Gastrocnemius medialis (tissue), 4 donors: ENCODE measurements at regions not wholly inside any gene's neighbourhood (a gene's known extent, or its start where the extent isn't known, plus 50 kb on each side); places are given as distances from the start of the nearest gene placed in this dataset.

ENCODE experiments used
- CTCF ChIP-seq, 5 experiments: fragments of 450-650 bp in 3 of 5; fragments of 200-600 bp in 2 of 5; sonication (generic) in 2 of 5; IDR thresholded peaks in 4 of 5; conservative IDR thresholded peaks in 1 of 5; 1 replicate in 4 of 5; 2 replicates in 1 of 5; pipeline ENCODE4 v1.5.1; 2016 to 2019; ENCODE audit warnings: antibody characterized with exemption in 5 of 5, mild to moderate bottlenecking in 3 of 5, moderate library complexity in 3 of 5
- POLR2A ChIP-seq, 2 donors: fragments of 450-650 bp; IDR thresholded peaks; one replicate each; pipeline ENCODE4 v1.6.1; 2017; ENCODE audit warnings: antibody characterized with exemption in 2 of 2, mild to moderate bottlenecking in 2 of 2, moderate library complexity in 2 of 2

- TF ChIP-seq POLR2A (IDR thresholded peaks at IDR 0.05) (no peak), CTCF (IDR thresholded peaks at IDR 0.05 in 4 of 5, conservative IDR thresholded peaks at IDR 0.05 in 1 of 5) (no peak)
Measured at GRCh38 chr6:65814071-65814470, 107.0 kb upstream of the EYS start.
